ENCODE measurements at regions not wholly inside any gene's neighbourhood (a gene's known extent, or its start where the extent isn't known, plus 50 kb on each side); places are given as distances from the start of the nearest gene placed in this dataset.
"Not testable (repeated sequence)": the region's sequence is repeated elsewhere in the genome, so short reads cannot be mapped to it uniquely, and the experiment has no call there.

GRCh38 chr6:106744781-106745180 lies 115.4 kb downstream of the QRSL1 start:
- no peak for DNase-seq
- Histone ChIP-seq H3K4me2 (ENCODE audit: insufficient read depth, insufficient read length, low read length) (no peak overlapping the region), H3K14ac (ENCODE audit: insufficient read depth, low read length) (no peak overlapping the region), H3K23ac (ENCODE audit: insufficient read length, low read depth, low read length) (no peak overlapping the region), H3K9ac (ENCODE audit: extremely low read depth, insufficient read length, low read length) (no peak overlapping the region), H2BK20ac (ENCODE audit: low read depth, low read length, poor library complexity, severe bottlenecking) (no peak overlapping the region), H4K5ac (ENCODE audit: insufficient read length, low read depth, low read length) (no peak overlapping the region), H2AK5ac (ENCODE audit: insufficient read length, low read length) (no peak overlapping the region), H3K79me1 (ENCODE audit: insufficient read depth, low read depth, low read length, poor library complexity, severe bottlenecking) (no peaks in the 10 kb centered on the region), H2BK5ac (ENCODE audit: insufficient read length, low read length) (no peak overlapping the region), H3K27ac (ENCODE audit: insufficient read length, low read depth, low read length) (no peak overlapping the region), H4K91ac (ENCODE audit: insufficient read length, low read depth, low read length) (no peak overlapping the region), H3K79me2 (ENCODE audit: insufficient read depth, low read length) (no peaks in the 10 kb centered on the region), H3K9me3 (ENCODE audit: control insufficient read depth, low read depth, low read length) (peaks cover 14% of the 10 kb centered on the region), H3K4me1 (ENCODE audit: insufficient read depth, low read length) (peaks cover 11% of the 10 kb centered on the region), H3K18ac (ENCODE audit: insufficient read length, low read depth, low read length) (no peak overlapping the region), H3K27me3 (ENCODE audit: insufficient read depth, low read length) (no peaks in the 10 kb centered on the region), H3K56ac (ENCODE audit: insufficient read length, low read depth, low read length) (no peak overlapping the region), H2BK15ac (ENCODE audit: low read depth, low read length) (no peak overlapping the region), H3T11ph (ENCODE audit: low read length) (no peak overlapping the region), H2BK120ac (ENCODE audit: low read depth, low read length, poor library complexity, severe bottlenecking) (no peak overlapping the region), H2BK12ac (ENCODE audit: insufficient read length, low read depth, low read length) (no peak overlapping the region), H3K4ac (ENCODE audit: low read depth, low read length) (no peak overlapping the region), H3K23me2 (ENCODE audit: insufficient read length, low read depth, low read length, poor library complexity, severe bottlenecking) (no peaks in the 10 kb centered on the region), H2AFZ (ENCODE audit: low read length) (no peak overlapping the region), H4K20me1 (ENCODE audit: control insufficient read depth, insufficient read depth, insufficient read length) (no peaks in the 10 kb centered on the region), H4K8ac (replicated peaks; ENCODE audit: insufficient read length, low read depth, low read length) (no peak overlapping the region)
- WGBS (ENCODE audit: extremely low coverage, insufficient read length, low lambda C conversion rate): no CpG with 5 or more reads among the region's 2 CpGs
- H3K4me3 Mint-ChIP-seq: no peak overlapping the region
- peaks cover 31 to 35% of the 10 kb centered on the region in 2 experiments for H3K4me1 Mint-ChIP-seq
- no peak overlapping the region for H3K27ac Mint-ChIP-seq
- H3K36me3 Mint-ChIP-seq (ENCODE audit: insufficient read depth in 1 of 3, low read depth in 3 of 3): peaks cover 15 to 29% (median 19%) of the 10 kb centered on the region in 3 experiments
- TF ChIP-seq CTCF (conservative IDR thresholded peaks at IDR 0.05): no peak
- peaks cover 1% of the 10 kb centered on the region for H3K27me3 Mint-ChIP-seq (ENCODE audit: low read depth)
- peaks cover 24 to 27% of the 10 kb centered on the region in 2 experiments for H3K9me3 Mint-ChIP-seq

- not testable (repeated sequence) for H3T11ph ChIP-seq (ENCODE audit: low read length); H2BK5ac ChIP-seq (ENCODE audit: insufficient read length, low read length); H3K79me2 ChIP-seq (ENCODE audit: insufficient read depth, low read length); H3K23me2 ChIP-seq (ENCODE audit: insufficient read length, low read depth, low read length, poor library complexity, severe bottlenecking); H2AK5ac ChIP-seq (ENCODE audit: insufficient read length, low read length); H3K79me1 ChIP-seq (ENCODE audit: insufficient read depth, low read depth, low read length, poor library complexity, severe bottlenecking); H3K27ac ChIP-seq (ENCODE audit: insufficient read length, low read depth, low read length); H4K20me1 ChIP-seq (ENCODE audit: control insufficient read depth, insufficient read depth, insufficient read length); H3K56ac ChIP-seq (ENCODE audit: insufficient read length, low read depth, low read length); H3K27me3 ChIP-seq (ENCODE audit: insufficient read depth, low read length); H3K14ac ChIP-seq (ENCODE audit: insufficient read depth, low read length); H3K4ac ChIP-seq (ENCODE audit: low read depth, low read length); H3K27me3 Mint-ChIP-seq (ENCODE audit: low read depth); H3K4me2 ChIP-seq (ENCODE audit: insufficient read depth, insufficient read length, low read length); H2BK20ac ChIP-seq (ENCODE audit: low read depth, low read length, poor library complexity, severe bottlenecking); DNase-seq; H4K5ac ChIP-seq (ENCODE audit: insufficient read length, low read depth, low read length); H2BK12ac ChIP-seq (ENCODE audit: insufficient read length, low read depth, low read length); H3K27ac Mint-ChIP-seq; H2AFZ ChIP-seq (ENCODE audit: low read length); H3K4me1 ChIP-seq (ENCODE audit: insufficient read depth, low read length); H3K9ac ChIP-seq (ENCODE audit: extremely low read depth, insufficient read length, low read length); H3K23ac ChIP-seq (ENCODE audit: insufficient read length, low read depth, low read length); H4K91ac ChIP-seq (ENCODE audit: insufficient read length, low read depth, low read length); H3K4me3 Mint-ChIP-seq; H4K8ac ChIP-seq (replicated peaks; ENCODE audit: insufficient read length, low read depth, low read length); H3K18ac ChIP-seq (ENCODE audit: insufficient read length, low read depth, low read length); H2BK15ac ChIP-seq (ENCODE audit: low read depth, low read length); H2BK120ac ChIP-seq (ENCODE audit: low read depth, low read length, poor library complexity, severe bottlenecking)
- no CpG with 5 or more reads among the region's 2 CpGs for WGBS (ENCODE audit: extremely low coverage, insufficient read length, low lambda C conversion rate)
- peaks cover 15 to 29% (median 19%) of the 10 kb centered on the region in 3 experiments for H3K36me3 Mint-ChIP-seq (ENCODE audit: insufficient read depth in 1 of 3, low read depth in 3 of 3)
- H3K4me1 Mint-ChIP-seq: peaks cover 25 to 28% of the 10 kb centered on the region in 2 experiments
- peaks cover 14% of the 10 kb centered on the region for H3K9me3 ChIP-seq (ENCODE audit: control insufficient read depth, low read depth, low read length)
- H3K9me3 Mint-ChIP-seq: peaks cover 24 to 27% of the 10 kb centered on the region in 2 experiments
These were observed 114.7 kb downstream of the QRSL1 start for GRCh38 chr6:106744029-106744428.

All from H9 (cell line).